ENCODE measurements at regions not wholly inside any gene's neighbourhood (a gene's known extent, or its start where the extent isn't known, plus 50 kb on each side); places are given as distances from the start of the nearest gene placed in this dataset.
"Not testable (repeated sequence)": the region's sequence is repeated elsewhere in the genome, so short reads cannot be mapped to it uniquely, and the experiment has no call there.

DNA sequence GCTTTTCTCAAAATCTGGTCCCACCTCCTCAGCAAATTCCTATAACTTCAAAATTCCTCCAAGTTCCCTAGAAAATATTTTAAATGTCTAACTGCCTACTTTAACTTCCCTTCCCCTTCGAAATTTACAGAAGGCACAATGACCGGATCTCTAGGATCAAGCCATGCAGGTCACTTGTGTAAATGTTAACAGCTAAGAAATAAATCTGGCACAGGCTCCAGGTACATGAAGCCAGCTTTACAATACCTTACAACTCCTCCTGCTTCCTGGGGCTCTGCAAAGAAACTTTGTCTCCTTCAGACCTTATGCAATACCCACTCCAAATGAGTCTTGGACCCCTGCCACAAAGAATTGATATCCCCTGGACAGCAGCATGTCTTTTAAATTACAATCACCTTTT lies 1164.2 kb downstream of the BRINP3 start:
- Mint-ChIP-seq H3K36me3 (ENCODE audit: low read depth) (no peaks in the 10 kb centered on the region), H3K27ac (no peak overlapping the region), H3K27me3 (ENCODE audit: low read depth) (no peaks in the 10 kb centered on the region), H3K4me1 (ENCODE audit: low read depth) (no peaks in the 10 kb centered on the region), H3K9me3 (peaks cover 7% of the 10 kb centered on the region), H3K4me3 (no peak overlapping the region)

DNA sequence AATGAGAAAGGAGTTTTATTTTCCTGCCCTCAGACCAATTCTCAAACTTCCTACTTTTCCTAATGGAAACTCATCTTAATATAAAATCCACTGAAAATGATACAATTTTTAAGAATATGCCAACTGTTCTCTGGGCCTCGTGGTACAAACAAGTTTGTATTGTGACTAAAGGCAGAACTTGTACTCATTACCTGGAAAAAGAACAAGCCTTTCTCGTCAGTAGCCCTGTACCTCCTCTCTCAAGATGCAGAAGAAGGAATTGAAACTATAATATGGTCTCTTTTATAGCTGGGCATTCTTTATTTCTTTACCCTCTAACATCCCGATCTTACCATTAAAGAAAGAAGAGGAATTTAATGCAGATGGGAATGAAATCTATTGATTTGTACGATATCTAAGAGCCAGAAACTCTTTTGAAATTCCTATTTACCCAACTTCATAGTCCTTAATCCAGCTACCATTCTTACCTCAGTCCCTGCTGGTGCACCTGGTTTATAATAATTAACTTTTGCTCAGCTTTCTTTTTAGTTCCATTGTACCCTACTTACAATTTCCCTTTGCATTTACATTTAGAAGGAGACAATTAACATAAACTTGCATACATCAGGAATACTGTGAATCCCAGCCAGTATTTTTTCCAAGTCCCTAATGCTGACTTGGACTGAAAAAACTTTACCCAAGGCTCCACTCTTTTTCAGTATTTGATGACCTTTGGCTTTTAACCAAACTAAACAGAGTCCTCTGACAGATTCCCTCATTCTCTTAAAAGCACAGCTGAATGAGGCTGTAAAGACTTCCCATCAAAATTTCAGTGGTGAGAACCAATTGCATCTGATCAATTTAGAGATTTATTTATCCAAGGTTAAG lies 1162.4 kb downstream of the BRINP3 start:
- Mint-ChIP-seq H3K4me3 (no peak overlapping the region), H3K27me3 (ENCODE audit: low read depth) (no peaks in the 10 kb centered on the region), H3K9me3 (peaks cover 7% of the 10 kb centered on the region), H3K4me1 (ENCODE audit: low read depth) (no peaks in the 10 kb centered on the region), H3K36me3 (ENCODE audit: low read depth) (no peaks in the 10 kb centered on the region), H3K27ac (no peak overlapping the region)

DNA sequence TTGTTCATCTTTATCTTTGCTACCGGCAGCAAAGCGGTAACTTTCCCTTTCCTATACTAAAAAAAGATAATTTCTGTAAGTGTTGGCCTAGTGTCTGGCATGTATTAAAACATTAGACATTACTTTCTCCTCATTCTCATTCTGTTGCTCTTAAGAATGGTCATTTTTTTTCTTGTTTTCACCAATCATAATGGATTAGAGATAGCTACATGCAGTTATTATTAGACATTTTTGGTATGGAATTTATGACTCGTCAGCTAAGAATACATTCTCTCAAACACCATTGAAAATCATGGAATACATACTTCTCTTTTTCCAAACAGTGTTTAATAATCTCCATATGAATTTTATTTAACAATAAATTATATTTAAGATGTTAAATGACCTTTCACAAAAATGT lies 1154.6 kb downstream of the BRINP3 start:
- Mint-ChIP-seq H3K4me3 (no peak overlapping the region), H3K27ac (no peak overlapping the region), H3K36me3 (ENCODE audit: low read depth) (no peaks in the 10 kb centered on the region), H3K4me1 (ENCODE audit: low read depth) (no peaks in the 10 kb centered on the region), H3K27me3 (ENCODE audit: low read depth) (no peaks in the 10 kb centered on the region), H3K9me3 (peaks cover 4% of the 10 kb centered on the region)

DNA sequence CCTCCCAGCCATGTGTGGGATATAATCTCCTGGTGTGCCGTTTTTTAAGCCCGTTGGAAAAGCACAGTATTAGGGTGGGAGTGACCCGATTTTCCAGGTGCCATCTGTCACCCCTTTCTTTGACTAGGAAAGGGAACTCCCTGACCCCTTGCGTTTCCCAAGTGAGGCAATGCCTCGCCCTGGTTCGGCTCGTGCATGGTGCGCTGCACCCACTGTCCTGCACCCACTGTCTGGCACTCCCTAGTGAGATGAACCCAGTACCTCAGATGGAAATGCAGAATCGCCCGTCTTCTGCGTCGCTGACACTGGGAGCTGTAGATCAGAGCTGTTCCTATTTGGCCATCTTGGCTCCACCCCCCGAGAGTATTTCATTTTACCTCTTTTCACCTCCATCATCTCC lies 1146.6 kb downstream of the BRINP3 start:
- not testable (repeated sequence) for H3K36me3 Mint-ChIP-seq (ENCODE audit: low read depth); H3K4me3 Mint-ChIP-seq; H3K27ac Mint-ChIP-seq; H3K4me1 Mint-ChIP-seq (ENCODE audit: low read depth); H3K27me3 Mint-ChIP-seq (ENCODE audit: low read depth)
- H3K9me3 Mint-ChIP-seq = peaks cover 24% of the 10 kb centered on the region

DNA sequence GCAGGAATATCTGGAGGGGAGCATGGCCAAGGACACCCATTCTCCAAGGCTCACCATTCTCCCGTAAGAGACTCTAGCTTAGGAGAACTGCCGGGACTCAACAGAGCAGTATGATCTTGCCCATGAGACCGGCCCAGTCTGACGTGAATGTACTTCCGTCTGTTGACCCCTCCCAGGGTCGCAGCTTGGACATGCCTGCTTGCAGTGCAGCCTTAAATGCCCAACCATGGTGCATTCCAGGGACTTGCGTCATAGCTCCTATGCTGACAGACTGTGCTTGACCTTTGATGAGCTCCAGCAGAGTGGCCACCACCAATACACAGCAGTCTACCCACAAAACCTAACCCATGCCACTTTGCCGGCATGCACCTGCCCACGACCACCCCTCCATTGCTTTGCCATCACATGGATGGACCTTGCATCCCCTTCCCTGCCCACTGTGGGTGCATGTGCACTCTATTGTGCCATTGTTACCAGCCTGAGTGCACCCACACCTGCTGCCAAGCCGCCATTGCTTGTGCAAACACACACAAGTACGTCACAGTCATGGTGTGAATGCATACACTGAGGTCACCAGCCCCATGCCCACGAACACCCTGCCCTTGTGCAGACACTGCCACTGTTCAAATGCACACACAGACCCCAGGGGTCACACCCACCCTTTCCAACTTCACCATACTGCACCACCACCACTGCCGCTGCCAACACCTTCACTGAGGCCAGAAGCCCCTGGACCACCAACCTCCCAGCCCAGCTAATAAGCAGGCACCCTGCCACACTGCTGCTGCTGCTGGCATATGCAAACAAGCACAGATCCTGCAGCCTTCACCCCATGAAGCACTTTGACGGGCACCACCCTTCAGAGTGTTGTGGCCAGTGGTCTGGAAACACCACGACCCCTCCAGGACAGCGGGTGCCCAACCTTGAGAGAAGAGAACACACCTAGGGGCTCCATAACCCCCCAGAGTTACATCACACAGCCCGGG lies 1141.3 kb downstream of the BRINP3 start:
- Mint-ChIP-seq H3K4me3 (no peak overlapping the region), H3K4me1 (ENCODE audit: low read depth) (no peaks in the 10 kb centered on the region), H3K36me3 (ENCODE audit: low read depth) (no peaks in the 10 kb centered on the region), H3K27me3 (ENCODE audit: low read depth) (no peaks in the 10 kb centered on the region), H3K27ac (no peak overlapping the region), H3K9me3 (peaks cover 11% of the 10 kb centered on the region)

DNA sequence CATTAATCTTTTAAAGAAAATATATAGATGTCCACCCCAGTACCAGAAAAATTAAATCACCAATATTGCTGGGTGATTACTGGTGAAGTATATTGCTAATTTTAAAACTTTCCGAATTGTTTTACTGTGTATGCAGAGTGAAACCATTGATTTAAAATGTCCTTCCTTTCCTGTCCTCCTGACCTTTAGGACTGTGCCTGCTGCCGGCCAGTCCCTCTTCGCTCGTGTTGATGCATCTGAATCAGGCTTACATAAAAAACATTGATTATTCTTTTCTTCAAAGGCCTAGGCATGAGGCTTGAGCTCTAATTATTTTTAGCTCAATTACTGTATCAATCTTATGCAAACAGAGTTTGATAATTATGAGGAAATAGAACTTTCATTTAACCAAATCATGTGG lies 1128.1 kb downstream of the BRINP3 start:
- Mint-ChIP-seq H3K27me3 (ENCODE audit: low read depth) (no peaks in the 10 kb centered on the region), H3K4me1 (ENCODE audit: low read depth) (no peaks in the 10 kb centered on the region), H3K4me3 (no peak overlapping the region), H3K9me3 (no peaks in the 10 kb centered on the region), H3K27ac (no peak overlapping the region), H3K36me3 (ENCODE audit: low read depth) (no peaks in the 10 kb centered on the region)

DNA sequence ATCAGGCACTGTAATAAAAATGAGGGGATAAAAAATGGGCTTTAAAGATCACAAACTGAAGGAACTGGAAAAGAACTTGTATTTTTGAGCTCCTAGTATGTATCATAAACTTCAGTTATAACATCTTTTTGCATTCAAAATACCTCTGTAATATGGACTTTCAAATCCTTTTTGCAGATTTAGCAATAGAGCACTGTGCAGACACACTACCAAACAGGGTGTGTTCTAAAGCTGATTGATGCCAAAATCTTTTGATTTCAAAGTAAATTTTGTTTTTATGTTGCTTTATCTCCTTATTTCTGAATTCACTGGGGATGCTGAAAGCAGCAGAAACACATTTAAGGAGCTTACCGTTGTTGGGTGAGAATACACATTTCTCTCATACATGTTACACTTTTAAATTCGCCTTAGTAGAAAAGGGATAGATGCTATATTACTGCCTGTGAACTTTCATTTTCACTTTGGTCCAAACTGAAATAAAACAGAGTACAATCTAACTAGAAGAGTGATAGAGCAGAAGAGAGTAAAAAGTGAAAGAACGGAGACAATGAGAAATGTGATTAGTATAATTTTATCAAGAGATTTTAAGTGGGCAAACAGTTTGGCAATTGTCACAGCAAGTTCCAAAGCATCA lies 1126.6 kb downstream of the BRINP3 start:
- Mint-ChIP-seq H3K27me3 (ENCODE audit: low read depth) (no peaks in the 10 kb centered on the region), H3K4me1 (ENCODE audit: low read depth) (no peaks in the 10 kb centered on the region), H3K36me3 (ENCODE audit: low read depth) (no peaks in the 10 kb centered on the region), H3K27ac (no peak overlapping the region), H3K4me3 (no peak overlapping the region), H3K9me3 (no peaks in the 10 kb centered on the region)

DNA sequence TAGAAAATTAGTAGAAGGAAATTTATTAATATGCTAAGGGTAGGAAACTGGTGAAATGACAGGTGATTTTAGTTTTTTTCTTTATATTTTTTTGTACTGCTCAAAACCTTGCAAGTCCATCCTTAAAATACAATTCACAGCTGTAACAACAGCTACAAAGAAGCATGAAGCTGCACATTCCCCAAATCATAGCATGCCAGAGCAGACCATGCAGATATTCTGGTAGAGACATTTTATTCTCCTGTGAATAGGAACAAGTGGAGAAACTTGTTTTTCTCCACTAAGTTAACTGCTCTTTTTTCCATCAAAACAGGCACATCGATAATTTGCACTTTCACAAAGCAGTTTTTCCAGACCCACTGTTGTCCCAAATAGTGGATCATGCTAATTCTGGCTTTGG lies 1125.7 kb downstream of the BRINP3 start:
- no peaks in the 10 kb centered on the region for H3K4me1 Mint-ChIP-seq (ENCODE audit: low read depth)
- H3K27me3 Mint-ChIP-seq (ENCODE audit: low read depth) = no peaks in the 10 kb centered on the region
- no peak overlapping the region for H3K4me3 Mint-ChIP-seq
- no peak overlapping the region for H3K27ac Mint-ChIP-seq
- H3K36me3 Mint-ChIP-seq (ENCODE audit: low read depth) = no peaks in the 10 kb centered on the region
- H3K9me3 Mint-ChIP-seq = no peaks in the 10 kb centered on the region

DNA sequence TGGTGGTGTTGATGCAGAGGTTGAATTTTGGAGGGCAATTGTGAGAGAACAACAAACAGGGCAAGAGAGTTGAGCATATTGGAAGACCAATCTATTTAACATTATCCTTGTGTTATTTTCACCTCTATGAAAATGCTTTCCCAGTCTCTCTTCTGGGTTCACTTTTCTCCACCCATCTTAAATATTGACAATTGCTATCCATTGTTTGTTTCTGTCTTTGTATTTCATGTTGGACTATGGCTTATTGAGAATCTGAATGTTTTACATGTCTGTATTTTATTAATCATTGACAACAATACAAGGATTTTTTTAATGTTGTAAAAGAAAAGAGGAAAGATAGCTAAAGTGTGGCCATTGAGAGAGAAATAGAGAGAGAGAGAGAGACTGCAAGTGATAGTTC lies 1121.5 kb downstream of the BRINP3 start:
- Mint-ChIP-seq H3K36me3 (ENCODE audit: low read depth) (no peaks in the 10 kb centered on the region), H3K4me3 (no peak overlapping the region)

DNA sequence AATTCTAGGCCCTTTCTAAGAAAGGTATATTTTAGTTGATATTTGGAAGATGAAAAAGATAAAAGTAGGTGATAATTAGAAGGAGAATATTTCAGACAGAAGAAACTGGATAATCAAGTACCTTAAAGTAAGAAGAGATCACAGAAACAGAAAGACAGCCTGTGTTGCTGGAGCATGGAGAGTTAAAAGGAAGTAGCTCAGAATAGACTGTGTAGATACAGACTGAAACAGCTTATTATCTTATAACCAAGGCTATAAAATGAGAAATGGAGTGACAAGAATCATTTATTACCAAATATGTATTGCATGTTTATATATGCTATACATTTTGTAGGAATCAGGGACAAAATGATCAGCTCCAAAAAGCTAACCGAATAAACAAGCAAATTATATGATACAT lies 1120.3 kb downstream of the BRINP3 start:
- Mint-ChIP-seq H3K27ac (no peak overlapping the region), H3K27me3 (ENCODE audit: low read depth) (no peaks in the 10 kb centered on the region), H3K36me3 (ENCODE audit: low read depth) (no peaks in the 10 kb centered on the region), H3K9me3 (no peaks in the 10 kb centered on the region), H3K4me3 (no peak overlapping the region), H3K4me1 (ENCODE audit: low read depth) (no peaks in the 10 kb centered on the region)

More for the DNA sequence above, 1121.5 kb downstream of the BRINP3 start:
- H3K27me3 Mint-ChIP-seq (ENCODE audit: low read depth) = no peaks in the 10 kb centered on the region
- H3K4me1 Mint-ChIP-seq (ENCODE audit: low read depth) = no peaks in the 10 kb centered on the region
- H3K27ac Mint-ChIP-seq = no peak overlapping the region
- H3K9me3 Mint-ChIP-seq = no peaks in the 10 kb centered on the region

DNA sequence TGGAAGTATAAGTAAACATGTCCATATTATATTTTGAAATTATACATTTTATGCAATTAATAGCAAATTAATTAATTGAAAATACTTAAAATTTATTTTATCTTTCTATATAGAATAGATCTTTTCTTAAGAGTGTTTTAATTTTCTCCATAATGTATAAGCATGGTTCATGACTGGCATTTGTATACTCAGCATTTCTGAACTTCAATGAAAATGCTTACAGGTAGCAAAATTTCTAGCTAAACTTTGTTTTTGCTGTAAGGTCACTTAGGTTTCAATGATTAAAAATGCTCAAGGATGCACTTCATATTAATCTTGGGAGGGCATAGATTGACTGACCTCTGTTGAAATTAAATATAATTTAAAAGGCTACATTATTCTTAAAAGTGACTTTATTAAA lies 1108.1 kb downstream of the BRINP3 start:
- no peaks in the 10 kb centered on the region for H3K4me1 Mint-ChIP-seq (ENCODE audit: low read depth)
- H3K4me3 Mint-ChIP-seq = no peak overlapping the region
- H3K9me3 Mint-ChIP-seq = peaks cover 9% of the 10 kb centered on the region
- no peaks in the 10 kb centered on the region for H3K27me3 Mint-ChIP-seq (ENCODE audit: low read depth)
- no peak overlapping the region for H3K27ac Mint-ChIP-seq
- no peaks in the 10 kb centered on the region for H3K36me3 Mint-ChIP-seq (ENCODE audit: low read depth)

DNA sequence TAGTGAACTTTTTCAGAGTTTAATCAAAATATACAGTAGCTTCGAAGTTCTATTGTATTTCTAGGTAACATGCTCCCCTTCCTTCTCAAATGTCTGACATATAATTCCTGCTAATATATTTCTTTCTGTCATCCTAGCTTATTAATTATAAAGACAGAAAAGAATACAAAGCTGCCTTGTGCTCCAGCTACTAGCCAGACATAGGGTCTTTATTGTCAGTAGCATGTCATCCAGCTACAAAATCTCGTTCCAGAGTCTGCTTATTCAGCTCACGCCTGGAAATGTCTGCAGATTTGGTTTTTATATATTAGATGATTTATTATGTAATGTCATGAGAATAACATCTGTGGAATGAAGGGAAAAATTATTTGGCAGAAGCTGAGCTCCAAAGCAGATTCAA lies 1102.8 kb downstream of the BRINP3 start:
- no peaks in the 10 kb centered on the region for H3K27me3 Mint-ChIP-seq (ENCODE audit: low read depth)
- H3K4me1 Mint-ChIP-seq (ENCODE audit: low read depth) = no peaks in the 10 kb centered on the region
- H3K27ac Mint-ChIP-seq = no peak overlapping the region
- no peaks in the 10 kb centered on the region for H3K36me3 Mint-ChIP-seq (ENCODE audit: low read depth)
- no peak overlapping the region for H3K4me3 Mint-ChIP-seq
- H3K9me3 Mint-ChIP-seq = peaks cover 9% of the 10 kb centered on the region

DNA sequence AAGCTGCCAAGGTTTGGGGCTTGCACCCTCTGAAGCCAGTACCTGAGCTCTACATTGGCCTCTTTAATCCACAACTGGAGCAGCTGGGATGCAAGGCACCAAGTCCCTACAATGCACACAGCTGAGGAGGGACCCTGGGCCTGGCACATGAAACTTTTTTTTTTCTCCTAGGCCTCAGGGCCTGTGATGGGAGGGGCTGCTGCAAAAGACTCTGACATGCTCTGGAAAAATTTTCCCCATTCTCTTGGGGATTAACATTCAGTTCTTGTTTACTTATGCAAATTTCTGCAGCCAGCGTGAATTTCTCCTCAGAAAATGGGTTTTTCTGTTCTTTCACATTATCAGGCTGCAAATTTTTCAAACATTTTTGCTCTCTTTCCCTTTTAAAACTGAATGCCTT lies 1072.2 kb downstream of the BRINP3 start:
- Mint-ChIP-seq H3K36me3 (ENCODE audit: low read depth) (no peaks in the 10 kb centered on the region), H3K9me3 (no peaks in the 10 kb centered on the region), H3K4me3 (no peak overlapping the region), H3K4me1 (ENCODE audit: low read depth) (no peaks in the 10 kb centered on the region), H3K27ac (no peak overlapping the region), H3K27me3 (ENCODE audit: low read depth) (no peaks in the 10 kb centered on the region)

DNA sequence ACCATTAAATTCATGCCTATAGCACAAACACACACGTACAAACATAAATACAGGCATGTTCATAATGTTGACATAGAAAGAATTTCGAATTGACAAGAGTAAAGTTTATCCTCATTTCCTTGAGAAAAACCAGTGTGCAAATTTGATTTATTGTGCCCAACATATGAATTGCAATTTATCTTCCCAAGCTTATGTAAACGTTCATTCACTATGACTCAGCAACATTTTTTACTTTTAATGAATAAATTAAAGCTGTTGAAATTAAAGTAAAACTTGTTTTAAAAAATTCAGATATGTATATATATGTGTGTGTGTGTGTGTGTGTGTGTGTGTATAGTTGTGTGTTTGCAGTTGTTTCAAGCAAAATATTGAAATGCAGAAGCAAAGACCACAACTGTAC lies 1067.9 kb downstream of the BRINP3 start:
- Mint-ChIP-seq H3K4me3 (no peak overlapping the region), H3K27ac (no peak overlapping the region), H3K9me3 (peaks cover 6% of the 10 kb centered on the region), H3K4me1 (ENCODE audit: low read depth) (no peaks in the 10 kb centered on the region), H3K36me3 (ENCODE audit: low read depth) (no peaks in the 10 kb centered on the region), H3K27me3 (ENCODE audit: low read depth) (no peaks in the 10 kb centered on the region)

All from T-helper 1 cell treated with Interleukin-12 subunit alpha and Interleukin-12 subunit beta and Interleukin-4 antibody, amounts not matched to agents 30 μg/mL and 1 μg/mL, for 36 hours (primary cell).